Endothelial cell of umbilical vein (primary cell): ENCODE measurements at regions not wholly inside any gene's neighbourhood (a gene's known extent, or its start where the extent isn't known, plus 50 kb on each side); places are given as distances from the start of the nearest gene placed in this dataset.

Experiments
- BruUV-seq: library from RNA; stranded (reverse); fragments of 400-500 nt; replicated peaks from 2 replicates; lab custom pipeline; 2021; lab: Mats Ljungman, UMichigan
- CTCF ChIA-PET: fragments of 300-600, 350-600 bp; sonication (Branson Sonifier 250); formaldehyde crosslinking; loops from one replicate; lab custom pipeline; 2021; ENCODE audit warnings: antibody characterized with exemption, inconsistent platforms; lab: Charles Lee
- POLR2A ChIA-PET: fragments of 300-600, 350-600 bp; sonication (Branson Sonifier 250); formaldehyde crosslinking; loops from one replicate; lab custom pipeline; 2021; ENCODE audit warnings: antibody characterized with exemption, inconsistent platforms; lab: Charles Lee
- DNase-seq: peaks from one replicate; pipeline ENCODE4 v3.0.0-alpha.2; 2011; ENCODE audit warnings: low read depth, low spot score
- FAIRE-seq: peaks from 2 replicates; lab custom pipeline; 2011; peaks lifted over from hg19 to GRCh38; lab: Jason Lieb, UNC
- H2AFZ ChIP-seq: 2 replicates; pipeline ENCODE4 v1.6.0; 2012; ENCODE audit warnings: low read depth, low read length, control low read depth, inconsistent platforms
- H3K27ac ChIP-seq: 2 replicates; pipeline ENCODE4 v1.5.1; 2011; ENCODE audit warnings: low read depth, mild to moderate bottlenecking, control low read depth, low read length, moderate library complexity; ENCODE audit not compliant: insufficient read depth
- H3K27me3 ChIP-seq, 2 experiments: 2 replicates each; pipeline versions ENCODE4 v1.6.0 to v1.6.1; 2011; ENCODE audit warnings: low read length in 2 of 2, mixed read lengths in 1 of 2; ENCODE audit not compliant: control insufficient read depth in 2 of 2, insufficient read depth in 2 of 2
- H3K36me3 ChIP-seq, 2 experiments: 2 replicates in 1 of 2; 3 replicates in 1 of 2; pipeline ENCODE4 v1.5.1; 2011; ENCODE audit warnings: low read length in 2 of 2, mild to moderate bottlenecking in 1 of 2, moderate library complexity in 1 of 2; ENCODE audit not compliant: control insufficient read depth in 2 of 2, insufficient read depth in 2 of 2; ENCODE audit errors: extremely low read depth in 1 of 2
- H3K4me1 ChIP-seq: 3 replicates; pipeline ENCODE4 v1.5.1; 2011; ENCODE audit warnings: mild to moderate bottlenecking, low read length; ENCODE audit not compliant: control insufficient read depth, insufficient read depth; ENCODE audit errors: extremely low read depth
- H3K4me2 ChIP-seq: 2 replicates; pipeline ENCODE4 v1.6.1; 2011; ENCODE audit warnings: low read length, control low read depth, mixed read lengths; ENCODE audit not compliant: insufficient read depth
- H3K4me3 ChIP-seq, 3 experiments: fragments of 200-600 bp in 1 of 3; sonication (generic), shearing (Covaris generic) in 1 of 3; replicated peaks in 1 of 3; 2 replicates each; pipeline ENCODE4 v1.5.1; 2011 to 2016; ENCODE audit warnings: control low read depth in 3 of 3, low read length in 3 of 3, mild to moderate bottlenecking in 2 of 3, inconsistent platforms in 1 of 3, low read depth in 1 of 3, moderate library complexity in 1 of 3; ENCODE audit not compliant: insufficient read depth in 1 of 3
- H3K79me2 ChIP-seq: 2 replicates; pipeline ENCODE4 v1.6.0; 2012; ENCODE audit warnings: low read length, inconsistent platforms; ENCODE audit not compliant: control insufficient read depth, insufficient read depth
- H3K9ac ChIP-seq: replicated peaks from 2 replicates; pipeline ENCODE3; 2011; ENCODE audit warnings: low read length, control low read depth; ENCODE audit not compliant: insufficient read depth; ENCODE audit errors: extremely low read depth
- H3K9me1 ChIP-seq: replicated peaks from 3 replicates; pipeline ENCODE4 v1.6.0; 2011; ENCODE audit warnings: mild to moderate bottlenecking, low read length; ENCODE audit not compliant: control insufficient read depth, insufficient read depth; ENCODE audit errors: extremely low read depth
- H3K9me3 ChIP-seq: replicated peaks from 2 replicates; pipeline ENCODE4 v1.5.1; 2012; ENCODE audit warnings: low read length, inconsistent platforms; ENCODE audit not compliant: control insufficient read depth, insufficient read depth
- H4K20me1 ChIP-seq: replicated peaks from 2 replicates; pipeline ENCODE3; 2011; ENCODE audit warnings: mild to moderate bottlenecking, low read length; ENCODE audit not compliant: control insufficient read depth, insufficient read depth; ENCODE audit errors: extremely low read depth
- CTCF ChIP-seq, 2 donors: IDR thresholded peaks; 1 replicate in 1 of 2; 2 replicates in 1 of 2; pipeline ENCODE4 v1.5.1; 2011; ENCODE audit warnings: low read length in 2 of 2, mild to moderate bottlenecking in 2 of 2, moderate library complexity in 2 of 2, control low read depth in 1 of 2, inconsistent platforms in 1 of 2, low read depth in 1 of 2; ENCODE audit not compliant: insufficient read depth in 1 of 2; ENCODE audit errors: extremely low read depth in 1 of 2
- EZH2 ChIP-seq: IDR thresholded peaks from 2 replicates; pipeline ENCODE4 v1.6.1; 2012; ENCODE audit warnings: borderline replicate concordance, low read depth, mild to moderate bottlenecking, moderate library complexity, low read length, inconsistent platforms; ENCODE audit not compliant: severe bottlenecking
- FOS ChIP-seq: IDR thresholded peaks from 2 replicates; pipeline ENCODE4 v1.6.1; 2011; ENCODE audit warnings: mild to moderate bottlenecking, low read length, moderate library complexity, borderline replicate concordance; ENCODE audit not compliant: insufficient read depth
- GATA2 ChIP-seq: IDR thresholded peaks from 2 replicates; pipeline ENCODE4 v1.7.0; 2011; ENCODE audit warnings: low read depth, mild to moderate bottlenecking, moderate library complexity, mixed read lengths, low read length; ENCODE audit not compliant: insufficient read length, insufficient read depth
- JUN ChIP-seq: IDR thresholded peaks from 2 replicates; pipeline ENCODE4 v1.6.1; 2011; ENCODE audit warnings: borderline replicate concordance, low read depth; ENCODE audit not compliant: insufficient read length, insufficient read depth
- MAX ChIP-seq: IDR thresholded peaks from 2 replicates; pipeline ENCODE4 v1.6.1; 2011; ENCODE audit not compliant: insufficient read depth, insufficient read length
- MYC ChIP-seq: IDR thresholded peaks from one replicate; pipeline ENCODE4 v1.6.1; 2011; ENCODE audit warnings: mild to moderate bottlenecking, low read depth, low read length
- POLR2A ChIP-seq: IDR thresholded peaks from 2 replicates; pipeline ENCODE4 v1.6.1; 2012; ENCODE audit warnings: low read depth, mild to moderate bottlenecking, control low read depth, low read length
- POLR2AphosphoS5 ChIP-seq: IDR thresholded peaks from 2 replicates; pipeline ENCODE4 v1.6.1; 2012; ENCODE audit warnings: low read depth, mild to moderate bottlenecking, control low read depth, low read length, moderate library complexity; ENCODE audit not compliant: insufficient read depth
- dilution Hi-C: fragments of 300-500 bp; cut with MboI; formaldehyde crosslinking; loops from one replicate; pipeline ENCODE4 v1.15.0; 2019; ENCODE audit warnings: low sequenced_read_pairs; ENCODE audit not compliant: extremely low pct_ligation_motif_present
- intact Hi-C: fragments of 100-400 bp; cut with micrococcal nuclease; formaldehyde crosslinking; loops from one replicate; pipeline ENCODE4 v1.10.0; 2022

GRCh38 chr15:62835351-62835750 lies 207.2 kb upstream of the TPM1 start:
- Histone ChIP-seq H3K4me1 (no peaks in the 10 kb centered on the region), H3K79me2 (no peaks in the 10 kb centered on the region), H2AFZ (no peak overlapping the region), H3K9me3 (no peaks in the 10 kb centered on the region), H4K20me1 (no peaks in the 10 kb centered on the region), H3K9me1 (no peaks in the 10 kb centered on the region), H3K4me3 (no peak overlapping the region), H3K9ac (no peak overlapping the region), H3K27me3 (no peaks in the 10 kb centered on the region), H3K4me2 (no peak overlapping the region), H3K27ac (no peak overlapping the region), H3K36me3 (no peaks in the 10 kb centered on the region)
- ChIA-PET CTCF (no interaction called here), POLR2A (no interaction called here)
- intact Hi-C loops, result no loop called here
- dilution Hi-C loops, result no loop called here
- BruUV-seq, result no TSS peak
- no peak for TF ChIP-seq GATA2
- DNase-seq (no peak), FAIRE-seq (no peak)

- Histone ChIP-seq H3K4me2 (no peak overlapping the region), H2AFZ (no peak overlapping the region), H3K79me2 (no peaks in the 10 kb centered on the region), H3K27me3 (no peaks in the 10 kb centered on the region), H3K4me1 (no peaks in the 10 kb centered on the region), H3K27ac (no peak overlapping the region), H3K36me3 (no peaks in the 10 kb centered on the region), H3K9me1 (no peaks in the 10 kb centered on the region), H3K4me3 (no peak overlapping the region), H4K20me1 (no peaks in the 10 kb centered on the region), H3K9me3 (no peaks in the 10 kb centered on the region), H3K9ac (no peak overlapping the region)
- intact Hi-C loops, result no loop called here
- no TSS peak for BruUV-seq
- FAIRE-seq (no peak), DNase-seq (no peak)
- CTCF ChIA-PET, result no interaction called here
- POLR2A ChIA-PET, result no interaction called here
- dilution Hi-C loops, result no loop called here
- no peak for TF ChIP-seq MYC
- no peak for TF ChIP-seq FOS
- TF ChIP-seq CTCF (IDR thresholded peaks at IDR 0.05; ENCODE audit: extremely low read depth in 1 of 2, insufficient read depth in 1 of 2, low read depth in 1 of 2, low read length in 2 of 2), result no peak
- TF ChIP-seq EZH2, result no peak
- TF ChIP-seq POLR2AphosphoS5, result no peak
- no peak for TF ChIP-seq MAX
- TF ChIP-seq JUN, result no peak
- no peak for TF ChIP-seq GATA2
- no peak for TF ChIP-seq POLR2A
Observed at GRCh38 chr15:62835762-62836161, 206.8 kb upstream of the TPM1 start.
